ENCODE measurements at regions not wholly inside any gene's neighbourhood (a gene's known extent, or its start where the extent isn't known, plus 50 kb on each side); places are given as distances from the start of the nearest gene placed in this dataset.
A peak's percentile ranks its signal among the peaks of the same experiment; 100 is the strongest.

GRCh38 chr2:228334180-228334579 is 152.7 kb upstream of the SPHKAP start:
- DNase-seq (ENCODE audit: low spot score) = no peak

- DNase-seq (ENCODE audit: low spot score) = peak; percentile 97
These were observed 147.8 kb upstream of the SPHKAP start for GRCh38 chr2:228329282-228329681.

- DNase-seq (ENCODE audit: low spot score) = peak; percentile 72
These were observed 139.5 kb upstream of the SPHKAP start for GRCh38 chr2:228321015-228321414.

GRCh38 chr2:228318218-228318617 is 136.7 kb upstream of the SPHKAP start:
- DNase-seq (ENCODE audit: low spot score) = peak; percentile 54

- DNase-seq (ENCODE audit: low spot score) = no peak
These were observed 130.7 kb upstream of the SPHKAP start for GRCh38 chr2:228312172-228312571.

DNA sequence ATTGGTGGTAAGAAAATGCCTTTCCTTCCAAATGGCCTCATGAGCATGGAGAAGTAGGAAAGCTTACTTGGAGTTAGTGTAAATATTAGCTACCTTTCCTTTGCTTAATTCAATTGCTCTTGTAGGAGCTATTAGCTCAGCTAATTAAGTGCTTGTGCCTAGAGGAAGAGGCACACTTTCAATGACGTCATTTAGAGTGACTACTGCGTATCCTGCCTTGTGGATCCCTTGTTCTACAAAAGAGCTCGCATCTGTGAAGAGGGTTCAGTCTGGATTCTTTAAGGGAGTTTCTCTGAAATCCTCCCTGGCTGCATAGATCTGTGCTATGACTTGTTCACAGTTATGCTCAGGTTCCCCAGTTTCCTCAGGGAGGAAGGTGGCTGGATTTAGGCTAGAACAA is 122.5 kb upstream of the SPHKAP start:
- DNase-seq (ENCODE audit: low spot score) = no peak

DNA sequence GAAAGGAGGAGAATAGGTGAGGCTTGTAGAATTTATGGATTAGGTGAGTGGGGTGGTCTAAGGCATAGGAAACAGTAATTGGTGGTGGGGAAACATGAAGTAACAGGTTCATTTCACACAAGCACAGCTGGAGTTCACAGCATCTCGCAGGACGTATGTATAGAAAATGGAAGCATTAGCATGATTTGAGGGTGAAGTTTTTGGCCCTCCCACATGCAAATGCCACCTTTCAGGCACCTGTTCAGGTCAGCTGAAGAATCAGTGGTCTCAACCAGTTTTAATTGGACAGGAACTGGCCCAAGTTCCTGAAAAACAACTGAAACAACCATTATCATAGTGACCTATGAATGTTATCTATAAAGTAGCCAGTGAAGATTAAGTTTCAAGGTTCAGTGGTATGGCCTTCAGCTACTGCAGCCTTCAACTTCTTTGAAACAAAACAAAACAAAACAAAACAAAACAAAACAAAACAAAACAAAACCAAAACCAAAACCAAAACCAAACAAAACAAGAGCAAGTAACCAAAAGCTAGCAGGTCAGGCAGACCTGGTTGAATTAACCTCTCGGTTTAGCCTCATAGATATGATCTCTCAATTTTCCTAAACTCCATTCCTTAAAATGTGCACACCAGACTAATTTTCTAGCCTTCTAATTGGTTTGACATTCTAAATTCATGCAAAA is 102.1 kb upstream of the SPHKAP start:
- DNase-seq (ENCODE audit: low spot score) = no peak

DNA sequence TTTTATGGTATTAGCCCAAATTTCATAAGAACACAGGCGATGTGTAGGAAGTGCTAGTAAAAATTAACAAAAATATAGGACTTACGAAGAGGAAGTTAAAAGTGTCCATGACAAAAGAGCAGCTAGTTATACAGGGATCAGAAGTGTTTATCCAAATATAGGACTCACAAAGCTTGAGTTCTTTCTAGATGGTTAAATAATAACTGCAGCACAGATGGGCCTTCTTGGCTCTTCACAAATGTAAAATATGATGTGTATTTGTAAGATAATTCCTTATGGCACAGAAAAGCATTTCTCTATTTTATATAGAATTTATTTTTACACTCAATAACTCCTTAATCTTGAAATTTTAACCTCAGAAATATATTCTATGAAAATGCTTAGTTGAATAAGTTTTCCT is 100.9 kb upstream of the SPHKAP start:
- peak; percentile 78 for DNase-seq (ENCODE audit: low spot score)

- no peak for DNase-seq (ENCODE audit: low spot score)
These were observed 91.7 kb upstream of the SPHKAP start for GRCh38 chr2:228273159-228273558.

DNA sequence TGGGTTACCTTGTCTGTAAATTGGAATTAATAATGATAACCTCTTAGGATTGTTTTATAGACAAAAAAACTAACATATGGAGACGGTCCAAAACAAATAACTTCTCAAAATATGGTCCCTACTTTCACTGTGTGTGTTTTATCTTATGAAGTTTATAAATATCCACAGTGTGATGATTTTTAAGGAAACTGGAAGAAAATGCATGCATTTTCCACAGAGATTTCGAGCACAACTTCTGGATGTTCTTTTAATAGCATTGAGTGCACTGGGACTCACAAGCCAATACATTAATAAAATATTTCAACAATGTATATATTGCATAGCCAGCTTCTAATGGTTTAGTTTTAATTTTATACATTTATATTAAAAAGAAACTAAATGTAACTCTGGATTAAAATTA is 87.9 kb upstream of the SPHKAP start:
- DNase-seq (ENCODE audit: low spot score) = peak; percentile 4

DNA sequence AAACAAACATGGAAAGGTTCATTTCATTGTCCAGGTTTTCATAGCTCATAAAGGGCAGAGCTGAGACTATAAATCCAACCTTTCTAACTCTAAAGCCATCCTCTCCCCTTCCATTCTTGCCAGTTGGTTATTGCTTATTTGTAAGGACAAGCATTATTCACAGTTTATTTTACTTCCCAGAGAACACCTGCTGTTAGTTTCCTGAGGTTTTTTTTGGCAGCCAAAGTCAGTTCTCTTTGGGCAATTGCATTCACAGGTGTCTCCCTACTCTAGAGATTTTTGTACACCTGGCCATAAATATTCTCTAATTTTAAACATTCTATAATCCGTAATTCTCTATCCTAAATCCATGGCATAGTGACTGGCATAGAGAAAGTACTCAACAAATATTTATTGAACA is 87.3 kb upstream of the SPHKAP start:
- DNase-seq (ENCODE audit: low spot score) = peak; percentile 83

DNA sequence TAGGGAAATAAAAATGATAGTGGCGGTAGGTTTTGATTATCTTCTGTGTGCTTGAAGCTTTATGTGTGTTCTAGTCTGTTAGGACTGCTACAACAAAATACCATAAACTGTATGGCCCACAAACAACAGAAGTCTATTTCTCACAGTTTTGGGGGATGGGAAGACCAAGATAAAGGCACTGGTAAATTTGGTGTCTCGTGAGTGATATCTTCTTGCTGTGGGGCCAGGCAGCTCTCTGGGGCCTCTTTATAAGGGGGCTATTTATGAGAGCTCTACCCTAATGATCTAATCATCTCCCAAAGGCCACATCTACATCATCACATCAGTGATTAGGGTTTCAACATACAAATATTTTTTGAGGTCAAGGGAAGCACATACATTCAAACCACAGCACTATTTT is 86.8 kb upstream of the SPHKAP start:
- DNase-seq (ENCODE audit: low spot score) = no peak

- DNase-seq (ENCODE audit: low spot score) = no peak
These were observed 81.7 kb upstream of the SPHKAP start for GRCh38 chr2:228263156-228263555.

DNA sequence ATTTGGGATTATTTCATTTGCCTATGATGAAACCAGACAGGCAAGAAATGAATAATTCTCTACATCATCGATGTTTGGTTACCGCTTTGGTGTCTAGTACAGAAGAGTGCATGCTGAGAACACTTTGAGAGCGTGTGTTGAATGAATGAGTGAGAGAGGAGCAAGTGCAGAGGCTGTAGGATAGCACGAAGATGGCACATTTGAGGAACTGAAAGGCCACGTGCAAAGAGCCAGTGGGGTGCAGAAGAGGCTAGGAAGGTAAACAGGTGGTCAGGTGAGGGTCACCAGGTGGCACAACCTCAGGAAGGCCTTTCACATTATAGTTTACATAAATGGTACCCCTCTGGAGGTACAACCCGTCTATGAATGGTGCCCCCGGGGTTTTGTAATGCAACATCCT is 80.1 kb upstream of the SPHKAP start:
- no peak for DNase-seq (ENCODE audit: low spot score)

- DNase-seq (ENCODE audit: low spot score) = no peak
These were observed 75.9 kb upstream of the SPHKAP start for GRCh38 chr2:228257379-228257778.

GRCh38 chr2:228253752-228254151 is 72.3 kb upstream of the SPHKAP start:
- DNase-seq (ENCODE audit: low spot score) = no peak

DNA sequence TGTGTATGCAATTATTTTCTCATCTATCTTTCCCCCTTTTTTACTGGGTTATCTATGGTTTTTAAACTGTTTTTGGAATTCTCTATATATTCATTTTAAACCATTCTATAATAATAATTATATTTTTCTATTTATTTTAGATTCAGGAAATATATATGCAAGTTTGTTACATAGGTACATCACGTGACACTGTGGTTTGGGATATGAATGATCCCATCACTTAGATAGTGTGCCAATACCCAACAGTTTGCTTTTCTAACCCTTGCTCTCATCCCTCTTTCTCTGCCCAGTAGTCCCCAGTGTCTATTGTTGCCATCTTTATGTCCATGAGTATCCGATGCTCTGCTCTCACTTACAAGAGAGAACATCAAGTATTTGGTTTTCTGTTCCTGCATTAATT is 65.8 kb upstream of the SPHKAP start:
- DNase-seq (ENCODE audit: low spot score) = no peak

- DNase-seq (ENCODE audit: low spot score) = peak; percentile 64
These were observed 64.1 kb upstream of the SPHKAP start for GRCh38 chr2:228245601-228246000.

DNA sequence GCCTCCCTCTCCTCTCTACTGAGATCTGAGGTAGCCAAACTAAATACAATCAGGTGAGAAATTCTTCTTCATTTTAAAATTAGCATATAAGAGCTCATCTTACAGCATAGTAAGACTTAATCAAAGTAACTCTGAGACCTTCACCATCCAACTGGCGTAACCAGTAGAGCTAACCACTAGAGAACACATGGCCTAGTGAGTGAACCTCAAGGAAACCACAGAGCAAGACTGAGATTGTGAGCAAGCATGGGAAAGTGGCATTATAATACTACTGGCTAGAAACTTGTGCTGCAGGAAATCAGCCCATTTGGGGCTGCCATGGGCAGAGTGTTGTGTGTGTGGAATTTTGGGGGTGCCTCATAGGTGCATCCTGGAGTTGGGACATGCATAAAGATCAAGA is 61.1 kb upstream of the SPHKAP start:
- no peak for DNase-seq (ENCODE audit: low spot score)

DNA sequence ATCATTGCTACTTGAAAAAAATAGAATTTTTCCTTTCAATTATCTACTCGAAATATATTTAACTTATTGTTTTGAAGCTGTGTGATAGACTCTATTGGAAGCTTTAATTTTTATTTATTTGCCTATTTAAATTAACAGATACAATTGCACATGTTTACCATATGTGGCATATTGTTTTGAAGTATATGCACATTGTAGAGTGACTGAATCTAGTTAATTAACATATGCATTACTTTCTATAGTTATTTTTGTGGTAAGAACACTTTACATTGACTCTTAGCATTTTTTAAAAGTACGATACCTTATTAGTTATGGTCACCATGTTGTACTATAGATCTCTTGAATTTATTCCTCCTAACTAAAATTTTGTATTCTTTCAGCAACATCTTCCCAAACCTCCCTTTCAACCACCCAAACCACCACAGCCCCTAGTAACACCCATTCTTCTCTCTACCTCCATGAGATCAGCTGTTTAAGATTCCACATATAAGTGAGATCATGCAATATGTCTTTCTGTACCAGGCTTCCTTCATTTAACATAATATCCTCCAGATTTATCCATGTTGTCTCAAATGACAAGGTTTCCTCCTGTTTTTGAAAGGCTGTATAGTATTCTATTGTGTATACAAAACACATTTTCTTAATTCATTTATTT is 58.5 kb upstream of the SPHKAP start:
- no peak for DNase-seq (ENCODE audit: low spot score)

DNA sequence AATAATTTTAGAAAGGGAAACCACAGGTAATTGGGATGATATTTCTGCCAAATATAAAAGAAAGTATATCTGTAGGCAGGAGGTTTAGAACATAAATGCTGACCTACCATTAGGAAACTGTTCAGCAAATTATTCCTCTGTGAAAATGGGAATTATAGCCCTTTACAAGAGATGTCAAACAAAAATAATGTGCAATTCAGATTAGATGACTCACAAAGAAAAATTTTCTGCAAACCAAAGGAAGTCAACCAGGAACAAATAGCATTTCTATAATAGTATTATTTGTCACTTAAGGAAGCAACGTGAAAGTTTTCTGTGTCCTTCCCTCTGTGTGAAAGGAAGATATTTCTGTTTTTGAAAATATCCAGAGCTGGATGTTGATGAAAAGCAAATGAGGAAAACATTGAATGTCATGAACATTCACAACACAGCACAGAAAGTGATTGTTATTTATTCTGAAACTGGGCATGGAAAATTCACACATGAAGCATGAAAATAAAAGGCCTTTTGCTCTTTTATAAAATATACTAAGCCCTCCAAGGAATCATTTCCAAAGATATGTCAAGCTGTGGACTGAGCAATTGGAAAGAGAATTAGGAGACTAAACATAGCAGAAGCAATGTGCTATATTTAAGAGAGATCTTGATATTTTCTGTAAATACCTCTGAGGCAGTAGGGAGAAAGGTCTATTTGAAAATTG is 57.9 kb upstream of the SPHKAP start:
- DNase-seq (ENCODE audit: low spot score) = no peak
